HG02798 (cell line): ENCODE measurements at regions not wholly inside any gene's neighbourhood (a gene's known extent, or its start where the extent isn't known, plus 50 kb on each side); places are given as distances from the start of the nearest gene placed in this dataset.

ENCODE experiments used
- ATAC-seq: cut with Tn5 transposase; IDR thresholded peaks from one replicate; pipeline ENCODE4 v1.9.1; 2021; ENCODE audit warnings: mild to moderate bottlenecking; ENCODE audit not compliant: unreplicated experiment, poor library complexity

GRCh38 chr5:18023986-18024385, 389.7 kb downstream of the TAF11L14 start:
- ATAC-seq: no peak

DNA sequence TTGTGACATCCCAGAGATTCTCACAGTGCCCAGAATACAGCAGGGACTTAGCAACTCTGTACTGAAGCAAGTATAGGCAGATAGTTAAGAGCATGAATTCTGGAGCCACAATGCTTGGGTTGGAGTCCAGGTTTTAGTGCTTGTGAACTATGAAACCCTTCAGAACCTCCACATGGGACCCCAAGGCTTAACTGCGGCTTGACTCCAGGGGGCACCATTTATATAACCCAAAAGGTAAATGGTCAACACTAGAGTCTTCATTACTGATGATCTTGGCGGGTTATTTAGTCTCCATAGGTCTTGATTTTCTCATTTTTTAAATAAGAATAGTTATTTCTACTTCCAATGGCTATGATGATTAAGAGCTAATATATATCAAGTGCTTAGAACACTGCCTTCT, 390.3 kb downstream of the TAF11L14 start:
- ATAC-seq: no peak

DNA sequence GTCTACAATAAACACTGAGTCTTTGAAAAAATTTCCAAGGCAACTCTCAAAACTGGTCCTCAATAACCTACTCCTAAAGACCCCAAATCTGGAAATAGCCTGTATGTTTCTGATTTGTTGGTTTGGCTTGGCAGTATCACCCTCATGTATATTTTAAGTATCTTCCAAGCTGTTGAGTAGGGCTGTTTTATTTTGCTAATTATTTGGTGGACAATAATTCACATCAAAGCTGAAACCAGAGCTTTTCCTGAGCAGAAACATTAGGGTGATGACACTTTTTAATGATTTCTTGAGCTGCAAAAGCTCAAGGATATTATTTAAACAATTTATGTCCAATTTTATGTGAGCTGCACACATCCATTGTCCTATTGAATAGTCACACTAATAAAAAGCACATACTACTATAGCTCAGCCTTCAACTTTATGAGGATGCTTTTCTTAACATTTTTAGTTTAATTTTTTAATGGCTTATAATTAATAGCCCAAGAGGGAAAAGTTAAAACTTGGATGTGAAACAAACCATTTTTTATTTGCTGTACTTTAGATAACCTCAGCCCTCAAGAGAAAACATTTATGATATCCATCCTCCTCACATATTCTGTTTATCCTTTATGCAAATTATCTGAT, 393.1 kb downstream of the TAF11L14 start:
- ATAC-seq: no peak

GRCh38 chr5:18028036-18028435, 393.8 kb downstream of the TAF11L14 start:
- ATAC-seq: no peak

- no peak for ATAC-seq
These were observed 398.5 kb downstream of the TAF11L14 start for GRCh38 chr5:18032744-18033143.

GRCh38 chr5:18036531-18036930, 402.3 kb downstream of the TAF11L14 start:
- ATAC-seq: no peak

GRCh38 chr5:18037718-18038117, 403.5 kb downstream of the TAF11L14 start:
- ATAC-seq: no peak

DNA sequence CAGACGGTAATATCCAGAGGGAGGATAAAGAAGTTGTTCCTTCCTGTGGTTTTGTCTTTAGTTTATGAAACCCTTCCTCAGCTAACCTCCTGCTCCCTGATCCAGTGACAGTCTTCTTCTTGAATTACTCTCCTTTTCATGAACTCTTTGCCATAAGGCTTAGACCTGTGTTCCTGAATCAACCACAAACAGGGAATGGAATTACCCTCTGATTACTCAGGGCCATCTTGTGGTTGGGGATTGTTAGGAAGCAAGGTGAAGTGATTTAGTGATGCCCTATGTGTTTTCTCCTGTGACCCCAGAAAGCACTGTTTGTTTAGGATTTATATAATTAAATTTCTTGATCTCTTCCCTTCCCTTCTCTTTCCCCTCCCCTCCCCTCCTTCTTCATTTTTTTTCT, 409.1 kb downstream of the TAF11L14 start:
- ATAC-seq: no peak

GRCh38 chr5:18048449-18048848, 414.2 kb downstream of the TAF11L14 start:
- ATAC-seq: no peak

DNA sequence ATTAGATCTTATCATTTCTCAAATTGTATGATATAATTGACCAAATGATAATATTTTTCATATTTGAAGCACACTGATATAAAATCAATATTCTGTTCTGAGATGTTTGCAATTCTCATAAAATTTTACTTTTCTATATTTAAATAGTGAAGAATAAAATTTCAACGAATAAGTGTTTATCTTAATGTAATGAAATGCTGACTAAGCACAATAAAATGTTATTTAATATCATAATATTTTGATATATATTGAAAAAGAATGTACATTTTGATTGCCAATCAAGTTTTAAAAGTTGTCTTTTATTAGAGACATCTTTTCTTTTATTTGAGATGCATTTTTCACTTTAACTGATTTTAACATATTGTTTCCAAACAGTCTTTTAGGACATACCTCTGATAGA, 416.1 kb downstream of the TAF11L14 start:
- ATAC-seq: no peak

DNA sequence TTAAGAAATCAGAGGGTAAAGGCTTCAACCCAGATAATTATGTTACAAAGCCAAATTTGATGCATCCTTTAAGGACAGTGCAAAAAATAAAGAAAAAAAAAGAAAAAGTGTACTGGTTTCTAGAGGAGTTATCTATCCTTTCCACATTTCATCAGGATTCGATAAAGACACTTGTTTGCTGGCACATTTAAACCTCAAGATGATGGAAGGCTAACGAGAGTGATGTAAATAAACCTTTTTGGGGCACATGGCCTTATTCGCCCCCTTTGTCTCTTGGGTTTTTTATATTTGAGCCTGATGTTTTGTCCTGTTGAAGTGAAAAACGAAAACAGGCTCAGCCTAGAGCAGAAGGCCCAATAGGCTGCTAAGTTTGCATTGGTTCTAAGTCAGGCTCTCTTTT, 416.5 kb downstream of the TAF11L14 start:
- no peak for ATAC-seq

DNA sequence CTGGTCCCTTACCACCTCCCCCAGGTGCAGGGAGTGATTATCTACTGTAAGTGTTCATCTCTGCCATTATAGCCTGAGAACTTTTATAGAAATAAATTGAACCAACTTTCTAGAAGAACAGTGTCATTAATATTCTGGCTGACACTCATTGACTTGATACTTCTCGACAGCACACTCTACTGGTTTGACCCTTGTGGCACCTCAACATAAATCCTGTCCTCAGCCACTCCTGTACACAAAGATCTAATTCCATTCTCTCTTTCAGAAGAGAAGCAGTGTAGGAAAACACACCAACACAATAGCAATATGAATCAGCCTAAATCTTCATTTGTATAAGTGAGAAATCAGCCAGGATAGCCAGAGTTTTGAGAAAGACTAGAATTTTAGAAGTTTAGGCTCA, 417.7 kb downstream of the TAF11L14 start:
- ATAC-seq: no peak

- ATAC-seq: no peak
These were observed 418.3 kb downstream of the TAF11L14 start for GRCh38 chr5:18052569-18052968.

DNA sequence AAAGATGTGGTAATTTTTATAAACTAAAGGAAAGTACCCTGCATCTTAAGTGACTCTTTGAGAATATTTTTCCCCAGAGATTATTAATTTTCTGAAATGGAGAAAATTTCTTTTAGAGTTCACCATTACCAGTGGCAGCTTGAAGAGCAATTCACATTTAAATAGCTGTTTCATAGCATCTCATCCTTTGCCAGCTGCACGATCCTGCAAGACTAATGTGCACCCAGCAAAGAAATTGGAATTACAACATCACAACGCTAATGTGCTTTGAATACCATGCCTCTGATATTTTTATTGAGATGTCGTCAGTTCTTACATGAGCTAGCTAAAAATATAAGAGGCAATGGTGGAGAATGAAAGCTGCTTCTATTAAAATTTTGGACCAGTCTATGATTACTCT, 423.5 kb downstream of the TAF11L14 start:
- no peak for ATAC-seq

GRCh38 chr5:18067615-18068014, 433.4 kb downstream of the TAF11L14 start:
- no peak for ATAC-seq

DNA sequence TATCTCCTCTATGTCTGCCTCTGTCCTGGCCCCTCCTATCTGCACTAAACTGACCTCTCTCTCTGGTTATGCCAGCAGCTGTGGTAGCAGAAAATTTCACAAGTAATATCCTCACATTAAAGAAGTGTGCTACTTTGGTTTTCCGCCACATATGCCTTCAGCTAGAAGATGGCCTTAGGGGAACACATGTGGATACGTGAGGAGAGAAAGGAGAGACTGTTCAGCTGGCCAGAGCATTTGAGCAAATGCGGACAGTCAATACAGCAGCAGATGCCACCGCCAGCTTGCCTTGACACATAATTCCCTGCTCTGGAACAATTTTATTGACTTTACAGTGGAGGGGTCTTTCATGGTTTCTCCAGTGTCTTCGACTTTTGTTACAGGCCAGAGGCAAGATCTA, 434.6 kb downstream of the TAF11L14 start:
- no peak for ATAC-seq

DNA sequence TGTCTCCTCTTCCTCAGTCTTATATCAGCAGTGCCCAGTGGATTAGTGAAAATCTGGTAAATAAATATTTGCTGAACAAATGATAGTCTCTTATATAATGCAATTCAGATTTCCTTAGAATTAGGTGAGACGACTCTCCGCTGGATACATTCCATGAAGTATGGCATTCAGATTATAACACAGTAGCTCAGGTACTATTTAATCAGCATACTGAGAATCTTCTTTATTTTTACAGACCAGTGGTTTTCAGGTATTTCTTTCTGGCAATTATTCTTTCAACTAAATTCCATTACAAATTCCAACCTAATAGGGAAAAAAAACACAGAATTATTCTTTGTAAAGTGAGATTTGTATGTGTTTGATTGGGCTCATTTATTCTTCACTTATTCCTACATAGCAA, 435.5 kb downstream of the TAF11L14 start:
- no peak for ATAC-seq

- ATAC-seq: no peak
These were observed 438.3 kb downstream of the TAF11L14 start for GRCh38 chr5:18072600-18072999.

DNA sequence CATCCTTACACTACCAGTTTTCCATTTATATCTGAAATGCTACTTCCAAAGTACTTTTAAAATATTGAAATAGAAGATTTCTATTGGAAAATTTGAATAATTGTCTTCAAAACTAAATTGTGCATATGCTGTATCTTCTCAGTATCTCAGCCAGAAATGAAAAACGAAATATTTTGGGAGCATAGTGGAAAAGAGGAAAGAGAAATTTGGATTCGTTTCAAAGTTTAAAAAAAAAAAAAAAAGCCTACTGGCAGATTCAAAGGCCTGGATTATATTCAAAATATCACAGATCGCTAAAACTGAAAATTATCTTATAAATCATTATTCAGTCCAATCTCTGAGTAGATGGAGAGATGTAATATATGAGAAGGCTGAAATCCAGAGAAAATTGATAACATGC, 440.7 kb downstream of the TAF11L14 start:
- no peak for ATAC-seq

GRCh38 chr5:18078157-18078556, 443.9 kb downstream of the TAF11L14 start:
- ATAC-seq: no peak

- ATAC-seq: no peak
These were observed 445.6 kb downstream of the TAF11L14 start for GRCh38 chr5:18079831-18080230.

- ATAC-seq: no peak
These were observed 453.8 kb downstream of the TAF11L14 start for GRCh38 chr5:18088020-18088579.

DNA sequence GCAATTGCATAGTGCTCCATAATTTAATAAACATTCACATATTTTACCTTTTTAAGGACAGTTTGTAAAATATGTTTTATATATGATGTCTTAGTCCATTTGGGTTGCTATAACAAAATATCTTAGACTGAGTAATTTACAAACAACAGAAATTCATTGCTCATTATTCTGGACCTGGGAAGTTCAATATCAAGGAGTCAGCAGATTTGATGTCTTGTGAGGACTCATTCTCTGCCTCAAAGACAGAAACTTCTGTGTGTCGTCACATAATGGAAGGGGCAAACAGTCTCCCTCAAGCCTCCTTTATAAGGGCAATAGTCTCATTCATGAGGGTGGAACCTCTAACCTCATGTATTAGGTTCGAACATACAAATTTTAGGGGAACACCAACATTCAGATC, 455.9 kb downstream of the TAF11L14 start:
- no peak for ATAC-seq
